GM23338 (cell line): ENCODE measurements at regions not wholly inside any gene's neighbourhood (a gene's known extent, or its start where the extent isn't known, plus 50 kb on each side); places are given as distances from the start of the nearest gene placed in this dataset.

Experiments
- ATAC-seq: fragments of 200-7000 bp; cut with Tn5 transposase; 3 replicates; pipeline ENCODE4 v1.9.1; 2020
- DNase-seq: peaks from one replicate; pipeline ENCODE4 v3.0.0-alpha.2; 2015; ENCODE audit warnings: low spot score
- H2AFZ ChIP-seq: fragments of 200-600 bp; sonication (generic); 2 replicates; pipeline ENCODE4 v1.8.0; 2016; ENCODE audit warnings: antibody characterized with exemption, mild to moderate bottlenecking, moderate library complexity
- H3F3A ChIP-seq: fragments of 200-600 bp; sonication (generic); replicated peaks from 2 replicates; pipeline ENCODE4 v1.8.0; 2017; ENCODE audit warnings: antibody characterized with exemption, mixed run types, low read depth
- H3K27ac ChIP-seq: fragments of 200-600 bp; sonication (generic); 2 replicates; pipeline ENCODE4 v1.6.1; 2016; ENCODE audit warnings: low read depth
- H3K27me3 ChIP-seq: fragments of 200-600 bp; sonication (generic); 2 replicates; pipeline ENCODE4 v1.8.0; 2016; ENCODE audit warnings: mild to moderate bottlenecking, mixed run types, moderate library complexity; ENCODE audit not compliant: insufficient read depth
- H3K36me3 ChIP-seq: fragments of 200-600 bp; sonication (generic); 2 replicates; pipeline ENCODE4 v1.8.0; 2016; ENCODE audit warnings: mild to moderate bottlenecking; ENCODE audit not compliant: insufficient read depth
- H3K4me1 ChIP-seq: fragments of 200-600 bp; sonication (generic); 2 replicates; pipeline ENCODE4 v1.8.0; 2016; ENCODE audit warnings: mild to moderate bottlenecking, moderate library complexity; ENCODE audit not compliant: insufficient read depth
- H3K4me2 ChIP-seq: fragments of 200-600 bp; sonication (generic); 2 replicates; pipeline ENCODE4 v1.7.1; 2017; ENCODE audit warnings: mixed run types
- H3K4me3 ChIP-seq: fragments of 200-600 bp; sonication (generic); 2 replicates; pipeline ENCODE4 v1.6.1; 2016; ENCODE audit warnings: mixed run types
- H3K79me2 ChIP-seq: fragments of 200-600 bp; sonication (generic); replicated peaks from 2 replicates; pipeline ENCODE4 v1.8.0; 2017; ENCODE audit warnings: mild to moderate bottlenecking; ENCODE audit not compliant: insufficient read depth
- H3K9me2 ChIP-seq: fragments of 200-600 bp; sonication (generic); 2 replicates; pipeline ENCODE4 v1.8.0; 2017; ENCODE audit not compliant: insufficient read depth
- H4K20me1 ChIP-seq: fragments of 200-600 bp; sonication (generic); replicated peaks from 2 replicates; pipeline ENCODE4 v1.8.0; 2017; ENCODE audit warnings: mild to moderate bottlenecking; ENCODE audit not compliant: insufficient read depth
- H3K27ac Mint-ChIP-seq: 2 replicates; pipeline ENCODE4 v1.8.0; 2020; ENCODE audit warnings: inconsistent platforms, mild to moderate bottlenecking, moderate library complexity, mixed read lengths
- H3K27me3 Mint-ChIP-seq: 3 replicates; pipeline ENCODE4 v1.8.0; 2022; ENCODE audit warnings: low read depth, mild to moderate bottlenecking, moderate library complexity, mixed read lengths, inconsistent platforms; ENCODE audit not compliant: insufficient read depth, poor library complexity
- H3K36me3 Mint-ChIP-seq: 3 replicates; pipeline ENCODE4 v1.8.0; 2021; ENCODE audit warnings: low read depth, mild to moderate bottlenecking, inconsistent platforms, moderate library complexity, mixed read lengths
- H3K4me1 Mint-ChIP-seq: 3 replicates; pipeline ENCODE4 v1.8.0; 2020; ENCODE audit warnings: mild to moderate bottlenecking, inconsistent platforms, mixed read lengths
- H3K4me3 Mint-ChIP-seq: 3 replicates; pipeline ENCODE4 v1.8.0; 2021; ENCODE audit warnings: moderate library complexity, mild to moderate bottlenecking, inconsistent platforms, mixed read lengths
- H3K9me3 Mint-ChIP-seq: 3 replicates; pipeline ENCODE4 v1.8.0; 2020; ENCODE audit warnings: moderate library complexity, mild to moderate bottlenecking, inconsistent platforms, mixed read lengths
- CTCF ChIP-seq, 2 experiments: fragments of 200-600 bp in 1 of 2; sonication (generic) in 1 of 2; conservative IDR thresholded peaks; 2 replicates each; pipeline versions ENCODE4 v1.5.1 to v1.6.1; 2016 to 2017; ENCODE audit warnings: antibody characterized with exemption in 2 of 2, low read depth in 2 of 2, mild to moderate bottlenecking in 2 of 2, moderate library complexity in 1 of 2
- ETS1 ChIP-seq: IDR thresholded peaks from 2 replicates; pipeline ENCODE4 v1.6.1; 2016; ENCODE audit warnings: antibody characterized with exemption
- EZH2phosphoT487 ChIP-seq: fragments of 200-600 bp; sonication (generic); IDR thresholded peaks from one replicate; pipeline ENCODE4 v1.8.1; 2018; ENCODE audit warnings: antibody characterized with exemption; ENCODE audit not compliant: unreplicated experiment
- POLR2AphosphoS5 ChIP-seq: IDR thresholded peaks from 2 replicates; pipeline ENCODE4 v1.6.1; 2016; ENCODE audit warnings: antibody characterized with exemption, low read depth
- STAT1 ChIP-seq: IDR thresholded peaks from one replicate; pipeline ENCODE4 v1.6.1; 2016; ENCODE audit warnings: antibody characterized with exemption; ENCODE audit not compliant: unreplicated experiment
- ZNF331 ChIP-seq: fragments of 250-450 bp; sonication (Bioruptor Pico); IDR thresholded peaks from 2 replicates; pipeline ENCODE4 v1.5.0; 2020; ENCODE audit warnings: low read depth, mild to moderate bottlenecking, moderate library complexity
- ZNF462 ChIP-seq: fragments of 250-450 bp; sonication (Bioruptor Pico); IDR thresholded peaks from 2 replicates; pipeline ENCODE4 v1.5.0; 2020; ENCODE audit warnings: mild to moderate bottlenecking, moderate library complexity

GRCh38 chr1:58251430-58252073 lies 295.0 kb downstream of the OMA1 start:
- H3K36me3 ChIP-seq = no peaks in the 10 kb centered on the region
- peaks cover 35% of the 10 kb centered on the region for H3K27me3 ChIP-seq
- Mint-ChIP-seq H3K27ac (no peak overlapping the region), H3K4me3 (no peak overlapping the region; the same call in 2 of the 3 replicates), H3K4me1 (peaks cover 34% of the 10 kb centered on the region), H3K27me3 (peaks cover 25% of the 10 kb centered on the region), H3K36me3 (no peaks in the 10 kb centered on the region), H3K9me3 (peaks cover 5% of the 10 kb centered on the region; the same call in 2 of the 3 replicates)
- peaks cover 16% of the 10 kb centered on the region for H3K4me1 ChIP-seq
- H3K79me2 ChIP-seq = 0 out of 2 replicates have a peak, but pooled peaks cover 5% of the 10 kb centered on the region
- DNase-seq (peak; percentile 85), ATAC-seq (peak; percentile 10)
- H3K4me2 ChIP-seq = no peak overlapping the region
- H3K4me3 ChIP-seq = no peak overlapping the region
- H2AFZ ChIP-seq = no peak overlapping the region
- no peaks in the 10 kb centered on the region for H3K9me2 ChIP-seq
- H4K20me1 ChIP-seq = 0 out of 2 replicates have a peak, but pooled peaks cover 4% of the 10 kb centered on the region
- TF ChIP-seq POLR2AphosphoS5 (no peak), STAT1 (no peak), ZNF331 (CRISPR knock-in tag) (no peak), CTCF (conservative IDR thresholded peaks at IDR 0.05; ENCODE audit: low read depth in 2 of 2) (peak; percentile 45 to 67)
- no peak overlapping the region for H3K27ac ChIP-seq
- no peaks in the 10 kb centered on the region for H3F3A ChIP-seq

GRCh38 chr1:58250587-58250948 lies 296.0 kb downstream of the OMA1 start:
- ATAC-seq = peak; percentile 4
- Histone ChIP-seq H2AFZ (peak overlapping the region; percentile 98), H3K27me3 (peaks cover 35% of the 10 kb centered on the region)

More at GRCh38 chr1:58250587-58250948, 296.0 kb downstream of the OMA1 start:
- Mint-ChIP-seq H3K4me3 (peak overlapping the region; percentile 81), H3K4me1 (peaks cover 35% of the 10 kb centered on the region), H3K9me3 (peaks cover 5% of the 10 kb centered on the region; the same call in 2 of the 3 replicates), H3K36me3 (no peaks in the 10 kb centered on the region), H3K27ac (no peak overlapping the region), H3K27me3 (peaks cover 25% of the 10 kb centered on the region)
- H3K9me2 ChIP-seq = no peaks in the 10 kb centered on the region
- no peak for DNase-seq
- TF ChIP-seq ZNF462 (CRISPR knock-in tag) (no peak), ETS1 (no peak), EZH2phosphoT487 (no peak)
- peak overlapping the region; percentile 97 for H3K4me2 ChIP-seq
- H3F3A ChIP-seq = no peaks in the 10 kb centered on the region
- H3K27ac ChIP-seq = no peak overlapping the region
- H4K20me1 ChIP-seq = 0 out of 2 replicates have a peak, but pooled peaks cover 4% of the 10 kb centered on the region
- 0 out of 2 replicates have a peak, but pooled peaks cover 6% of the 10 kb centered on the region for H3K79me2 ChIP-seq
- H3K4me3 ChIP-seq = peak overlapping the region; percentile 85
- peaks cover 16% of the 10 kb centered on the region for H3K4me1 ChIP-seq
- no peaks in the 10 kb centered on the region for H3K36me3 ChIP-seq
